GM21390 (cell line): ENCODE measurements at regions not wholly inside any gene's neighbourhood (a gene's known extent, or its start where the extent isn't known, plus 50 kb on each side); places are given as distances from the start of the nearest gene placed in this dataset.
A peak's percentile ranks its signal among the peaks of the same experiment; 100 is the strongest.

Experiments
- ATAC-seq: cut with Tn5 transposase; IDR thresholded peaks from one replicate; pipeline ENCODE4 v1.9.1; 2021; ENCODE audit not compliant: unreplicated experiment

- ATAC-seq = no peak
These were observed 101.9 kb downstream of the EFNB1 start for GRCh38 chrX:68930542-68931317.

- ATAC-seq = no peak
These were observed 100.7 kb downstream of the EFNB1 start for GRCh38 chrX:68929332-68930150.

GRCh38 chrX:68928401-68928800 lies 99.6 kb downstream of the EFNB1 start:
- no peak for ATAC-seq

GRCh38 chrX:68927178-68927577 lies 98.4 kb downstream of the EFNB1 start:
- no peak for ATAC-seq

GRCh38 chrX:68923147-68923546 lies 94.3 kb downstream of the EFNB1 start:
- ATAC-seq = no peak

GRCh38 chrX:68922013-68922412 lies 93.2 kb downstream of the EFNB1 start:
- ATAC-seq = no peak

- no peak for ATAC-seq
These were observed 91.7 kb downstream of the EFNB1 start for GRCh38 chrX:68920561-68920960.

GRCh38 chrX:68919707-68920106 lies 90.9 kb downstream of the EFNB1 start:
- ATAC-seq = no peak

GRCh38 chrX:68918202-68918601 lies 89.4 kb downstream of the EFNB1 start:
- ATAC-seq = no peak

GRCh38 chrX:68917799-68918198 lies 89.0 kb downstream of the EFNB1 start:
- no peak for ATAC-seq

GRCh38 chrX:68916891-68917290 lies 88.1 kb downstream of the EFNB1 start:
- ATAC-seq = no peak

GRCh38 chrX:68915778-68916177 lies 87.0 kb downstream of the EFNB1 start:
- peak; percentile 60 for ATAC-seq

- ATAC-seq = no peak
These were observed 85.7 kb downstream of the EFNB1 start for GRCh38 chrX:68914479-68914946.

GRCh38 chrX:68913249-68913547 lies 84.4 kb downstream of the EFNB1 start:
- no peak for ATAC-seq

GRCh38 chrX:68912113-68912512 lies 83.3 kb downstream of the EFNB1 start:
- no peak for ATAC-seq

- no peak for ATAC-seq
These were observed 82.1 kb downstream of the EFNB1 start for GRCh38 chrX:68910731-68911428.

GRCh38 chrX:68909945-68910344 lies 81.1 kb downstream of the EFNB1 start:
- no peak for ATAC-seq

- no peak for ATAC-seq
These were observed 79.2 kb downstream of the EFNB1 start for GRCh38 chrX:68908071-68908470.

- no peak for ATAC-seq
These were observed 74.1 kb downstream of the EFNB1 start for GRCh38 chrX:68902706-68903504.

GRCh38 chrX:68901519-68901918 lies 72.7 kb downstream of the EFNB1 start:
- ATAC-seq = no peak

- no peak for ATAC-seq
These were observed 69.8 kb downstream of the EFNB1 start for GRCh38 chrX:68898598-68898997.
